ENCODE measurements at regions not wholly inside any gene's neighbourhood (a gene's known extent, or its start where the extent isn't known, plus 50 kb on each side); places are given as distances from the start of the nearest gene placed in this dataset.

DNA sequence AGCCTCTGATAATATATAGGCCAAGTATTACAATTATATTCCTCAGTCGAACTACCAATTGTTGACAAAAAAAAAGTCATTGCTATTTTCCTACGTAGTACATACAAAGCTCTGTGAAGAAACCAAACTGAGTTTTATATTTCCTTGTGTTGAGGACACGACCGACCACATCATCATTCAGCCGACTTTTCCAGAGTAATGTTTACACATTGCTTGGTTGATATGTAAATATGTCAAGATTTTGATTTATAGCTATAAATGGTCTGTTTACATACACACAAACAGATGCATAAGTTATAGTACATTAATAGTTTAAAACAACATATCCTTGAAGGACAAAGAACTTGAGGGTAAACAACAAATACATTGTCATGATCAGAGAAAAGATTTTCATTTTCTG, 121.5 kb downstream of the CRPPA start:
- Histone ChIP-seq H2AFZ (no peak overlapping the region), H3F3A (replicated peaks; ENCODE audit: low read depth) (no peaks in the 10 kb centered on the region), H3K9me2 (ENCODE audit: insufficient read depth) (no peaks in the 10 kb centered on the region), H3K4me2 (no peak overlapping the region), H3K4me3 (no peak overlapping the region), H3K27me3 (ENCODE audit: insufficient read depth) (no peaks in the 10 kb centered on the region), H3K36me3 (ENCODE audit: insufficient read depth) (no peaks in the 10 kb centered on the region), H3K27ac (ENCODE audit: low read depth) (no peak overlapping the region), H3K79me2 (replicated peaks; ENCODE audit: insufficient read depth) (no peaks in the 10 kb centered on the region), H3K4me1 (ENCODE audit: insufficient read depth) (no peaks in the 10 kb centered on the region), H4K20me1 (replicated peaks; ENCODE audit: insufficient read depth) (no peaks in the 10 kb centered on the region)
- no peak for TF ChIP-seq ZNF114 (CRISPR knock-in tag; IDR thresholded peaks at IDR 0.05)
- no peak for TF ChIP-seq EZH2phosphoT487 (IDR thresholded peaks at IDR 0.05; ENCODE audit: unreplicated experiment)
- TF ChIP-seq, protein P1, sequence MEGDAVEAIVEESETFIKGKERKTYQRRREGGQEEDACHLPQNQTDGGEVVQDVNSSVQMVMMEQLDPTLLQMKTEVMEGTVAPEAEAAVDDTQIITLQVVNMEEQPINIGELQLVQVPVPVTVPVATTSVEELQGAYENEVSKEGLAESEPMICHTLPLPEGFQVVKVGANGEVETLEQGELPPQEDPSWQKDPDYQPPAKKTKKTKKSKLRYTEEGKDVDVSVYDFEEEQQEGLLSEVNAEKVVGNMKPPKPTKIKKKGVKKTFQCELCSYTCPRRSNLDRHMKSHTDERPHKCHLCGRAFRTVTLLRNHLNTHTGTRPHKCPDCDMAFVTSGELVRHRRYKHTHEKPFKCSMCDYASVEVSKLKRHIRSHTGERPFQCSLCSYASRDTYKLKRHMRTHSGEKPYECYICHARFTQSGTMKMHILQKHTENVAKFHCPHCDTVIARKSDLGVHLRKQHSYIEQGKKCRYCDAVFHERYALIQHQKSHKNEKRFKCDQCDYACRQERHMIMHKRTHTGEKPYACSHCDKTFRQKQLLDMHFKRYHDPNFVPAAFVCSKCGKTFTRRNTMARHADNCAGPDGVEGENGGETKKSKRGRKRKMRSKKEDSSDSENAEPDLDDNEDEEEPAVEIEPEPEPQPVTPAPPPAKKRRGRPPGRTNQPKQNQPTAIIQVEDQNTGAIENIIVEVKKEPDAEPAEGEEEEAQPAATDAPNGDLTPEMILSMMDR (conservative IDR thresholded peaks at IDR 0.05; ENCODE audit: low read depth in 2 of 2): no peak
- TF ChIP-seq, protein P2, sequence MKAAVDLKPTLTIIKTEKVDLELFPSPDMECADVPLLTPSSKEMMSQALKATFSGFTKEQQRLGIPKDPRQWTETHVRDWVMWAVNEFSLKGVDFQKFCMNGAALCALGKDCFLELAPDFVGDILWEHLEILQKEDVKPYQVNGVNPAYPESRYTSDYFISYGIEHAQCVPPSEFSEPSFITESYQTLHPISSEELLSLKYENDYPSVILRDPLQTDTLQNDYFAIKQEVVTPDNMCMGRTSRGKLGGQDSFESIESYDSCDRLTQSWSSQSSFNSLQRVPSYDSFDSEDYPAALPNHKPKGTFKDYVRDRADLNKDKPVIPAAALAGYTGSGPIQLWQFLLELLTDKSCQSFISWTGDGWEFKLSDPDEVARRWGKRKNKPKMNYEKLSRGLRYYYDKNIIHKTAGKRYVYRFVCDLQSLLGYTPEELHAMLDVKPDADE (IDR thresholded peaks at IDR 0.05): no peak
- TF ChIP-seq JUNB (IDR thresholded peaks at IDR 0.05; ENCODE audit: unreplicated experiment): no peak
- TF ChIP-seq CREB1 (CRISPR knock-in tag; IDR thresholded peaks at IDR 0.05; ENCODE audit: low read depth): no peak
- TF ChIP-seq, protein P3, sequence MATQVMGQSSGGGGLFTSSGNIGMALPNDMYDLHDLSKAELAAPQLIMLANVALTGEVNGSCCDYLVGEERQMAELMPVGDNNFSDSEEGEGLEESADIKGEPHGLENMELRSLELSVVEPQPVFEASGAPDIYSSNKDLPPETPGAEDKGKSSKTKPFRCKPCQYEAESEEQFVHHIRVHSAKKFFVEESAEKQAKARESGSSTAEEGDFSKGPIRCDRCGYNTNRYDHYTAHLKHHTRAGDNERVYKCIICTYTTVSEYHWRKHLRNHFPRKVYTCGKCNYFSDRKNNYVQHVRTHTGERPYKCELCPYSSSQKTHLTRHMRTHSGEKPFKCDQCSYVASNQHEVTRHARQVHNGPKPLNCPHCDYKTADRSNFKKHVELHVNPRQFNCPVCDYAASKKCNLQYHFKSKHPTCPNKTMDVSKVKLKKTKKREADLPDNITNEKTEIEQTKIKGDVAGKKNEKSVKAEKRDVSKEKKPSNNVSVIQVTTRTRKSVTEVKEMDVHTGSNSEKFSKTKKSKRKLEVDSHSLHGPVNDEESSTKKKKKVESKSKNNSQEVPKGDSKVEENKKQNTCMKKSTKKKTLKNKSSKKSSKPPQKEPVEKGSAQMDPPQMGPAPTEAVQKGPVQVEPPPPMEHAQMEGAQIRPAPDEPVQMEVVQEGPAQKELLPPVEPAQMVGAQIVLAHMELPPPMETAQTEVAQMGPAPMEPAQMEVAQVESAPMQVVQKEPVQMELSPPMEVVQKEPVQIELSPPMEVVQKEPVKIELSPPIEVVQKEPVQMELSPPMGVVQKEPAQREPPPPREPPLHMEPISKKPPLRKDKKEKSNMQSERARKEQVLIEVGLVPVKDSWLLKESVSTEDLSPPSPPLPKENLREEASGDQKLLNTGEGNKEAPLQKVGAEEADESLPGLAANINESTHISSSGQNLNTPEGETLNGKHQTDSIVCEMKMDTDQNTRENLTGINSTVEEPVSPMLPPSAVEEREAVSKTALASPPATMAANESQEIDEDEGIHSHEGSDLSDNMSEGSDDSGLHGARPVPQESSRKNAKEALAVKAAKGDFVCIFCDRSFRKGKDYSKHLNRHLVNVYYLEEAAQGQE (IDR thresholded peaks at IDR 0.05; ENCODE audit: unreplicated experiment): no peak
- TF ChIP-seq POLR2AphosphoS5 (IDR thresholded peaks at IDR 0.05; ENCODE audit: low read depth): no peak
- TF ChIP-seq, protein P4, sequence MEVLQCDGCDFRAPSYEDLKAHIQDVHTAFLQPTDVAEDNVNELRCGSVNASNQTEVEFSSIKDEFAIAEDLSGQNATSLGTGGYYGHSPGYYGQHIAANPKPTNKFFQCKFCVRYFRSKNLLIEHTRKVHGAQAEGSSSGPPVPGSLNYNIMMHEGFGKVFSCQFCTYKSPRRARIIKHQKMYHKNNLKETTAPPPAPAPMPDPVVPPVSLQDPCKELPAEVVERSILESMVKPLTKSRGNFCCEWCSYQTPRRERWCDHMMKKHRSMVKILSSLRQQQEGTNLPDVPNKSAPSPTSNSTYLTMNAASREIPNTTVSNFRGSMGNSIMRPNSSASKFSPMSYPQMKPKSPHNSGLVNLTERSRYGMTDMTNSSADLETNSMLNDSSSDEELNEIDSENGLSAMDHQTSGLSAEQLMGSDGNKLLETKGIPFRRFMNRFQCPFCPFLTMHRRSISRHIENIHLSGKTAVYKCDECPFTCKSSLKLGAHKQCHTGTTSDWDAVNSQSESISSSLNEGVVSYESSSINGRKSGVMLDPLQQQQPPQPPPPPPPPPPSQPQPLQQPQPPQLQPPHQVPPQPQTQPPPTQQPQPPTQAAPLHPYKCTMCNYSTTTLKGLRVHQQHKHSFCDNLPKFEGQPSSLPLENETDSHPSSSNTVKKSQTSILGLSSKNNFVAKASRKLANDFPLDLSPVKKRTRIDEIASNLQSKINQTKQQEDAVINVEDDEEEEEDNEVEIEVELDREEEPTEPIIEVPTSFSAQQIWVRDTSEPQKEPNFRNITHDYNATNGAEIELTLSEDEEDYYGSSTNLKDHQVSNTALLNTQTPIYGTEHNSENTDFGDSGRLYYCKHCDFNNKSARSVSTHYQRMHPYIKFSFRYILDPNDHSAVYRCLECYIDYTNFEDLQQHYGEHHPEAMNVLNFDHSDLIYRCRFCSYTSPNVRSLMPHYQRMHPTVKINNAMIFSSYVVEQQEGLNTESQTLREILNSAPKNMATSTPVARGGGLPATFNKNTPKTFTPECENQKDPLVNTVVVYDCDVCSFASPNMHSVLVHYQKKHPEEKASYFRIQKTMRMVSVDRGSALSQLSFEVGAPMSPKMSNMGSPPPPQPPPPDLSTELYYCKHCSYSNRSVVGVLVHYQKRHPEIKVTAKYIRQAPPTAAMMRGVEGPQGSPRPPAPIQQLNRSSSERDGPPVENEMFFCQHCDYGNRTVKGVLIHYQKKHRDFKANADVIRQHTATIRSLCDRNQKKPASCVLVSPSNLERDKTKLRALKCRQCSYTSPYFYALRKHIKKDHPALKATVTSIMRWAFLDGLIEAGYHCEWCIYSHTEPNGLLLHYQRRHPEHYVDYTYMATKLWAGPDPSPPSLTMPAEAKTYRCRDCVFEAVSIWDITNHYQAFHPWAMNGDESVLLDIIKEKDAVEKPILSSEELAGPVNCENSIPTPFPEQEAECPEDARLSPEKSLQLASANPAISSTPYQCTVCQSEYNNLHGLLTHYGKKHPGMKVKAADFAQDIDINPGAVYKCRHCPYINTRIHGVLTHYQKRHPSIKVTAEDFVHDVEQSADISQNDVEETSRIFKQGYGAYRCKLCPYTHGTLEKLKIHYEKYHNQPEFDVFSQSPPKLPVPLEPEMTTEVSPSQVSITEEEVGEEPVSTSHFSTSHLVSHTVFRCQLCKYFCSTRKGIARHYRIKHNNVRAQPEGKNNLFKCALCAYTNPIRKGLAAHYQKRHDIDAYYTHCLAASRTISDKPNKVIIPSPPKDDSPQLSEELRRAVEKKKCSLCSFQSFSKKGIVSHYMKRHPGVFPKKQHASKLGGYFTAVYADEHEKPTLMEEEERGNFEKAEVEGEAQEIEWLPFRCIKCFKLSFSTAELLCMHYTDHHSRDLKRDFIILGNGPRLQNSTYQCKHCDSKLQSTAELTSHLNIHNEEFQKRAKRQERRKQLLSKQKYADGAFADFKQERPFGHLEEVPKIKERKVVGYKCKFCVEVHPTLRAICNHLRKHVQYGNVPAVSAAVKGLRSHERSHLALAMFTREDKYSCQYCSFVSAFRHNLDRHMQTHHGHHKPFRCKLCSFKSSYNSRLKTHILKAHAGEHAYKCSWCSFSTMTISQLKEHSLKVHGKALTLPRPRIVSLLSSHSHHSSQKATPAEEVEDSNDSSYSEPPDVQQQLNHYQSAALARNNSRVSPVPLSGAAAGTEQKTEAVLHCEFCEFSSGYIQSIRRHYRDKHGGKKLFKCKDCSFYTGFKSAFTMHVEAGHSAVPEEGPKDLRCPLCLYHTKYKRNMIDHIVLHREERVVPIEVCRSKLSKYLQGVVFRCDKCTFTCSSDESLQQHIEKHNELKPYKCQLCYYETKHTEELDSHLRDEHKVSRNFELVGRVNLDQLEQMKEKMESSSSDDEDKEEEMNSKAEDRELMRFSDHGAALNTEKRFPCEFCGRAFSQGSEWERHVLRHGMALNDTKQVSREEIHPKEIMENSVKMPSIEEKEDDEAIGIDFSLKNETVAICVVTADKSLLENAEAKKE (CRISPR knock-in tag; IDR thresholded peaks at IDR 0.05): no peak
- TF ChIP-seq NANOG (IDR thresholded peaks at IDR 0.05; ENCODE audit: borderline replicate concordance): no peak
- no peak for TF ChIP-seq ZNF331 (CRISPR knock-in tag; IDR thresholded peaks at IDR 0.05; ENCODE audit: low read depth)
- TF ChIP-seq EZH2 (IDR thresholded peaks at IDR 0.05; ENCODE audit: low read depth, unreplicated experiment): no peak
- TF ChIP-seq STAT1 (IDR thresholded peaks at IDR 0.05; ENCODE audit: unreplicated experiment): no peak
- H3K4me3 Mint-ChIP-seq: no peak overlapping the region
- H3K27ac Mint-ChIP-seq: no peak overlapping the region
- H3K9me3 Mint-ChIP-seq: no peaks in the 10 kb centered on the region
- H3K4me1 Mint-ChIP-seq: no peaks in the 10 kb centered on the region
- H3K36me3 Mint-ChIP-seq (ENCODE audit: low read depth): no peaks in the 10 kb centered on the region
- DNase-seq (ENCODE audit: low spot score) (no peak), ATAC-seq (no peak)
- H3K27me3 Mint-ChIP-seq (ENCODE audit: insufficient read depth, low read depth, poor library complexity): no peaks in the 10 kb centered on the region

Measured in GM23338 (cell line).